Kidney (tissue), 13 donors: ENCODE measurements at regions not wholly inside any gene's neighbourhood (a gene's known extent, or its start where the extent isn't known, plus 50 kb on each side); places are given as distances from the start of the nearest gene placed in this dataset.

Experiments
- DNase-seq, 5 donors: peaks; one replicate each; pipeline ENCODE4 v3.0.0-alpha.2; 2013 to 2020
- FAIRE-seq: peaks from 2 replicates; lab custom pipeline; 2012; peaks lifted over from hg19 to GRCh38; lab: Jason Lieb, UNC
- H3K27ac ChIP-seq, 2 donors: one replicate each; pipeline ENCODE4 v1.7.0; 2013; ENCODE audit warnings: low read depth in 2 of 2, low read length in 2 of 2, inconsistent platforms in 1 of 2
- H3K27me3 ChIP-seq: one replicate; pipeline ENCODE4 v1.7.1; 2013; ENCODE audit warnings: low read length, inconsistent platforms; ENCODE audit not compliant: control insufficient read depth, insufficient read depth
- H3K36me3 ChIP-seq, 3 donors: one replicate each; pipeline versions ENCODE4 v1.7.0 to v1.7.1; 2013; ENCODE audit warnings: low read length in 3 of 3, control low read depth in 1 of 3, inconsistent platforms in 1 of 3; ENCODE audit not compliant: insufficient read depth in 3 of 3, control insufficient read depth in 2 of 3
- H3K4me1 ChIP-seq, 3 donors: one replicate each; pipeline versions ENCODE4 v1.7.0 to v1.7.1; 2013; ENCODE audit warnings: low read length in 3 of 3, inconsistent platforms in 1 of 3, low read depth in 1 of 3; ENCODE audit not compliant: control insufficient read depth in 2 of 3, insufficient read depth in 2 of 3
- H3K4me3 ChIP-seq, 3 donors: one replicate each; pipeline versions ENCODE4 v1.7.0 to v1.8.1; 2013; ENCODE audit warnings: low read length in 3 of 3, control low read depth in 1 of 3, inconsistent platforms in 1 of 3
- H3K9ac ChIP-seq, 3 donors: one replicate each; pipeline versions ENCODE4 v1.7.0 to v1.7.1; 2013; ENCODE audit warnings: low read length in 3 of 3, control low read depth in 1 of 3, inconsistent platforms in 1 of 3
- H3K9me3 ChIP-seq, 3 donors: one replicate each; pipeline versions ENCODE4 v1.7.0 to v1.7.1; 2013; ENCODE audit warnings: low read length in 3 of 3, control low read depth in 1 of 3, inconsistent platforms in 1 of 3; ENCODE audit not compliant: control insufficient read depth in 2 of 3, insufficient read depth in 1 of 3
- intact Hi-C: fragments of 100-400 bp; cut with DNase I; formaldehyde crosslinking; loops from one replicate; pipeline ENCODE4 v1.11.1; 2022
- TF ChIP-seq, protein P1 (sequence below): IDR thresholded peaks from 3 replicates; pipeline ENCODE4 v1.5.1; 2012; ENCODE audit warnings: mild to moderate bottlenecking, moderate library complexity, borderline replicate concordance; ENCODE audit not compliant: insufficient read depth; ENCODE audit errors: extremely low read depth
- donor health status: control.
- donor health status: control.
- donor health status: control.
- donor health status: control.
- donor health status: control.
- donor health status: DM: yes; HTN: yes; CAD: no.
- donor health status: Normal renal cell carcinoma (clear cell type).

DNA sequence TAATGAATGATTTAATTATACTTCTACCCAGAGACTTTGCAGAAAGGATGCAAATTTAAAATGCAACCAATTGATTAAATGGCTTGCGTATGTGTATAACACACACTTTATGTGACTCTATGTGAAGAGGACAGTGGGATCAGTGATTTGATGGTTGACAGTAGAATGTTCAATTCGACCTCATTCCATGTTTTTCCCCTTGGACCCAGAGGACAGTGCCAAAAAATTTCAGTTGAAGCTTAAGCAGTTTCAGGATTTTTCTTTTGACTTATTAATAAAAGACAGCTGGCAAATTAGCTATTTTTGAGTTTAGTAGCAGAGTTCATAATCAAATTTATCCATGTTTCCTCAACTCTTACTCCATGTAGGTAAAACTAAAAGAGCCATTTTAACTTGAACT is 742.4 kb upstream of the NR2F2 start:
- DNase-seq (no peak), FAIRE-seq (no peak)
- intact Hi-C loops: no loop called here
- no peak overlapping the region for H3K27ac ChIP-seq
- H3K4me1 ChIP-seq: peaks cover 0 to 9% (median 0%) of the 10 kb centered on the region in 3 donors
- TF ChIP-seq, protein P1, sequence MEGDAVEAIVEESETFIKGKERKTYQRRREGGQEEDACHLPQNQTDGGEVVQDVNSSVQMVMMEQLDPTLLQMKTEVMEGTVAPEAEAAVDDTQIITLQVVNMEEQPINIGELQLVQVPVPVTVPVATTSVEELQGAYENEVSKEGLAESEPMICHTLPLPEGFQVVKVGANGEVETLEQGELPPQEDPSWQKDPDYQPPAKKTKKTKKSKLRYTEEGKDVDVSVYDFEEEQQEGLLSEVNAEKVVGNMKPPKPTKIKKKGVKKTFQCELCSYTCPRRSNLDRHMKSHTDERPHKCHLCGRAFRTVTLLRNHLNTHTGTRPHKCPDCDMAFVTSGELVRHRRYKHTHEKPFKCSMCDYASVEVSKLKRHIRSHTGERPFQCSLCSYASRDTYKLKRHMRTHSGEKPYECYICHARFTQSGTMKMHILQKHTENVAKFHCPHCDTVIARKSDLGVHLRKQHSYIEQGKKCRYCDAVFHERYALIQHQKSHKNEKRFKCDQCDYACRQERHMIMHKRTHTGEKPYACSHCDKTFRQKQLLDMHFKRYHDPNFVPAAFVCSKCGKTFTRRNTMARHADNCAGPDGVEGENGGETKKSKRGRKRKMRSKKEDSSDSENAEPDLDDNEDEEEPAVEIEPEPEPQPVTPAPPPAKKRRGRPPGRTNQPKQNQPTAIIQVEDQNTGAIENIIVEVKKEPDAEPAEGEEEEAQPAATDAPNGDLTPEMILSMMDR: no peak
- no peak overlapping the region for H3K4me3 ChIP-seq
- no peaks in the 10 kb centered on the region for H3K36me3 ChIP-seq
- H3K27me3 ChIP-seq: no peaks in the 10 kb centered on the region
- H3K9me3 ChIP-seq: no peaks in the 10 kb centered on the region
- no peak overlapping the region for H3K9ac ChIP-seq

DNA sequence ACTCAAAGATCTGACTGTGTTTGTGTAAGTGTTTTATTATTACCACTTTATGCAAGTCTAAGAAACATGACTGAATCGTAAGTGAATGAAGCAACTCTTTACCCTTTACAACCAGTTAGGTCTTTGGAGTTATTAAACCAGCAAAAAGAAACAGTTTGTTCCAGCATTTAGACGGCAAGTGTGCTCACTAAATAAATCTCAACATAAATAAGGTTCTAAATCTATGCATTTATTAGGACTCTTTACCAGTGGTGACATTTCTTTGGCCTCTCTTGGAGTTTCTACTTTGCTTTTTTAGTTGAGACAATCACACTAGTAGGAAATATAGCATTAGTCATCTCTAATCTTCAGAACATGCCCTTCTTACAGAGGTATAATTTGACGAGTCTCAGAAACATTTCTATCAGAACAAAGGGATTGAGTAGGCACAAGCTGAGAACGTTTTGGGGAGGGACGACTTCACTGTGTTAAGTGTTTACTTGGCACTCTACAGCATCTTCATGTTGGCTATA is 739.9 kb upstream of the NR2F2 start:
- TF ChIP-seq, protein P1: no peak
- no peak overlapping the region for H3K4me3 ChIP-seq
- FAIRE-seq: no peak
- H3K4me1 ChIP-seq: peaks cover 0 to 9% (median 0%) of the 10 kb centered on the region in 3 donors
- DNase-seq: peak in 1 of 5 donors; percentile 74
- intact Hi-C loops: no loop called here
- no peak overlapping the region for H3K27ac ChIP-seq
- H3K9ac ChIP-seq: no peak overlapping the region
- H3K27me3 ChIP-seq: no peaks in the 10 kb centered on the region
- no peaks in the 10 kb centered on the region for H3K9me3 ChIP-seq
- no peaks in the 10 kb centered on the region for H3K36me3 ChIP-seq

DNA sequence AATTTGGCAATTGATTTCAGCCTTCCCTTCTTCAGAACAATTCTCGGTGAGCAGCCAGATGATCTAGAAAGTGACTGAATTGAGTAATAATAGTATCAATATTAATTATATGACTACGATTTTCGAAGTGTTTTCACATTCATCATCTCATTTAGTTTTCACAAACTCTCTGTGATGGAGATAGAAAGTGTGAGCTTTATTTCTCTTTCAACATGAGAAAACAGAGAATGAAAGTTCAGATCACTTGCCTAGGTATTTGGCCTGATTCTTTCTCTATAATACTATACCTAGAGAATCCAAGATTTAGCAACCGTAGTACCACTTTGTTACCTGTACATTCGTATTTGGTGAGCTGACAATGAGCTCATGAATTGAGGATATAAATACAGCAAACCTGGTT is 739.2 kb upstream of the NR2F2 start:
- no peak overlapping the region for H3K27ac ChIP-seq
- H3K4me1 ChIP-seq: peaks cover 0 to 9% (median 0%) of the 10 kb centered on the region in 3 donors
- TF ChIP-seq, protein P1: no peak
- intact Hi-C loops: no loop called here
- no peak overlapping the region for H3K4me3 ChIP-seq
- no peaks in the 10 kb centered on the region for H3K9me3 ChIP-seq
- H3K9ac ChIP-seq: no peak overlapping the region
- H3K36me3 ChIP-seq: no peaks in the 10 kb centered on the region
- H3K27me3 ChIP-seq: no peaks in the 10 kb centered on the region
- no peak for DNase-seq
- FAIRE-seq: no peak

DNA sequence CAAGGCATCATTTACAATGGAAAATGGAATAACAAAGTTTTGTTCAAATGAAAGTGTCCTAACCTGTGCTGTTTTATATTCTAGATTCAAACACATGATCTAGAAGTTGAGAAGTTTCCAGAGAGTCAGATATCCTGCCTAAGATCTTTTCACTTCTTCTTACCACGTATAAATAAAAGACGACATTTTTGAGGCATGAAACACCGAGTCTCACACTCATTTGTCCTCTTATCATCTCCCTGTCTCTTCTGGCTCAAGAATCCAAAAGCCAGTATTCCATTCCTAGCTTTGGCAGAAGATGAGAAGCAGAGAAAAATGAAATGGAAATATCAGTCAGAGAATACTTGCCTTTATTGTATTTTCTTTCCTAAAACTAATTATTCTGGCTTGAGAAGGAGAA is 738.6 kb upstream of the NR2F2 start:
- DNase-seq: no peak
- no peak overlapping the region for H3K9ac ChIP-seq
- no peaks in the 10 kb centered on the region for H3K36me3 ChIP-seq
- H3K9me3 ChIP-seq: no peaks in the 10 kb centered on the region
- TF ChIP-seq, protein P1: no peak
- no peaks in the 10 kb centered on the region for H3K27me3 ChIP-seq
- H3K27ac ChIP-seq: no peak overlapping the region
- intact Hi-C loops: no loop called here
- no peak for FAIRE-seq
- no peak overlapping the region for H3K4me3 ChIP-seq
- H3K4me1 ChIP-seq: peaks cover 0 to 9% (median 0%) of the 10 kb centered on the region in 3 donors
